Psoas muscle (tissue), 7 donors: ENCODE measurements at regions not wholly inside any gene's neighbourhood (a gene's known extent, or its start where the extent isn't known, plus 50 kb on each side); places are given as distances from the start of the nearest gene placed in this dataset.

ENCODE experiments used
- ATAC-seq, 4 donors: fragments of 200-7000 bp; cut with Tn5 transposase; one replicate each; pipeline ENCODE4 v1.9.1; 2020; ENCODE audit warnings: moderate library complexity in 3 of 4, mild to moderate bottlenecking in 2 of 4
- DNase-seq, 2 donors: peaks; one replicate each; pipeline ENCODE4 v3.0.0-alpha.2; 2020
- H3K27ac ChIP-seq: fragments of 200-600 bp; one replicate; pipeline ENCODE4 v1.8.0; 2022
- H3K27me3 ChIP-seq, 3 donors: fragments of 200-600 bp in 1 of 3; one replicate each; pipeline versions ENCODE4 v1.6.1 to v1.8.0; 2013 to 2022; ENCODE audit warnings: low read length in 2 of 3, mild to moderate bottlenecking in 2 of 3, moderate library complexity in 1 of 3; ENCODE audit not compliant: insufficient read depth in 3 of 3
- H3K36me3 ChIP-seq, 2 donors: fragments of 200-600 bp in 1 of 2; one replicate each; pipeline versions ENCODE4 v1.6.1 to v1.8.0; 2013 to 2022; ENCODE audit warnings: low read depth in 1 of 2, mild to moderate bottlenecking in 1 of 2, moderate library complexity in 1 of 2; ENCODE audit not compliant: insufficient read depth in 1 of 2
- H3K4me1 ChIP-seq: fragments of 200-600 bp; one replicate; pipeline ENCODE4 v1.8.0; 2022
- H3K4me3 ChIP-seq: fragments of 200-600 bp; one replicate; pipeline ENCODE4 v1.8.0; 2022; ENCODE audit warnings: mild to moderate bottlenecking
- H3K9me3 ChIP-seq: fragments of 200-600 bp; one replicate; pipeline ENCODE4 v1.8.0; 2022
- WGBS, 3 donors: extraction: QIAGEN DNeasy Blood & Tissue Kit; methylation state at CpG; one replicate each; pipeline versions ENCODE4 v1.1.6 to v1.1.7; 2013; 5-methylcytosine and 5-hydroxymethylcytosine counted together
- intact Hi-C, 2 donors: fragments of 100-400 bp; cut with DNase I; formaldehyde crosslinking; loops; one replicate each; pipeline versions ENCODE4 v1.11.0 to v1.14.2; 2022
- TF ChIP-seq, protein P1 (sequence below): fragments of 200-600 bp; IDR thresholded peaks from one replicate; pipeline ENCODE4 v1.8.0; 2022; ENCODE audit warnings: antibody characterized with exemption
- donor health status: healthy with polysubstance abuse.
- donor health status: DM: no; HTN: no; CAD: no; lungs with moderate emphysema.
- donor health status: Bipolar disorder and iron deficiency.
- donor health status: healthy.
- donor health status: DM: yes; HTN: yes; CAD: no.
- donor health status: DM: no; HTN: no; CAD: no.
- donor health status: DM: yes; HTN: yes; CAD: no.

DNA sequence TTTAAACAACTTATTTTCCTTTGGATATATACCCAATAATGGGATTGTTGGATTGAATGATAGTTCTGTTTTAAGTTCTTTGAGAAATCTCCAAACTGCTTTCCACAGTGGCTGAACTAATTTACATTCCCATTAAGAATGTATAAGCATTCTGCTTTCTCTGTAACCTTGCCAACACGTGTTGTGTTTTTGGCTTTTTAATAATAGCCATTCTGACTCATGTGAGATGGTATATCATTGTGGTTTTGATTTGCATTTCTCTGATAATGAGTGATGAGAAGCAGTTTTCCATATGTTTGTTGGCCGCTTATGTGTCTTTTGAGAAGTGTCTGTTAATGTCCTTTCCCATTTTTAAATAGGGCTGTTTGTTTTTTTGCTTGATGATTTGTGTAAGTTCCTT is 155.6 kb upstream of the PITX2 start:
- no peaks in the 10 kb centered on the region for H3K27me3 ChIP-seq
- ATAC-seq (no peak), DNase-seq (no peak)
- H3K36me3 ChIP-seq: no peaks in the 10 kb centered on the region
- WGBS, 3 donors: 78 to 81% (median 79%) methylated on average over 2 of the region's 2 CpGs
- no peak overlapping the region for H3K27ac ChIP-seq
- peaks cover 6% of the 10 kb centered on the region for H3K4me1 ChIP-seq
- intact Hi-C loops: no loop called here
- no peaks in the 10 kb centered on the region for H3K9me3 ChIP-seq
- TF ChIP-seq, protein P1, sequence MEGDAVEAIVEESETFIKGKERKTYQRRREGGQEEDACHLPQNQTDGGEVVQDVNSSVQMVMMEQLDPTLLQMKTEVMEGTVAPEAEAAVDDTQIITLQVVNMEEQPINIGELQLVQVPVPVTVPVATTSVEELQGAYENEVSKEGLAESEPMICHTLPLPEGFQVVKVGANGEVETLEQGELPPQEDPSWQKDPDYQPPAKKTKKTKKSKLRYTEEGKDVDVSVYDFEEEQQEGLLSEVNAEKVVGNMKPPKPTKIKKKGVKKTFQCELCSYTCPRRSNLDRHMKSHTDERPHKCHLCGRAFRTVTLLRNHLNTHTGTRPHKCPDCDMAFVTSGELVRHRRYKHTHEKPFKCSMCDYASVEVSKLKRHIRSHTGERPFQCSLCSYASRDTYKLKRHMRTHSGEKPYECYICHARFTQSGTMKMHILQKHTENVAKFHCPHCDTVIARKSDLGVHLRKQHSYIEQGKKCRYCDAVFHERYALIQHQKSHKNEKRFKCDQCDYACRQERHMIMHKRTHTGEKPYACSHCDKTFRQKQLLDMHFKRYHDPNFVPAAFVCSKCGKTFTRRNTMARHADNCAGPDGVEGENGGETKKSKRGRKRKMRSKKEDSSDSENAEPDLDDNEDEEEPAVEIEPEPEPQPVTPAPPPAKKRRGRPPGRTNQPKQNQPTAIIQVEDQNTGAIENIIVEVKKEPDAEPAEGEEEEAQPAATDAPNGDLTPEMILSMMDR: no peak
- H3K4me3 ChIP-seq: no peak overlapping the region

DNA sequence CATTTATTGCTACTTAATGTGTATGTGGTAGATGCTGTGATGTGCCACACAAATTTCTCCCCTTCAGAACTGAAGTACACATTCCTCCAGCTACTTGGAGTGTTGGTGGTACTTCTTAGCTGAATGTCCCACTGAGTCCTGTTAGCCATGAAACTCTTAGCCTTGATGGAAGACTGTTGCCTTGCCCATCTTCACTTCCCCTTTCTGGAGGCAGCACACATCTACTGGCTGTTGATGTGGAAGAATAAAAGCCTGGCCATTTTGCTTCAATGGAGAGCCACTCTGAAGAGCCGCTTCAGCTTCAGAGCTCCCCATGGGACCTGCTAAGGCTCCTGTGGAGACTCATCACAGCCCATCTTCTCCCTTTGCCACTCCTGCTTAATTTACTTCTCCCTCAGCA is 157.7 kb upstream of the PITX2 start:
- DNase-seq (no peak), ATAC-seq (no peak)
- H3K27ac ChIP-seq: no peak overlapping the region
- TF ChIP-seq, protein P1: no peak
- peaks cover 6% of the 10 kb centered on the region for H3K4me1 ChIP-seq
- WGBS, 3 donors: 95 to 100% (median 98%) methylated on average over 1 of the region's 1 CpG
- intact Hi-C loops: no loop called here
- H3K4me3 ChIP-seq: no peak overlapping the region
- no peaks in the 10 kb centered on the region for H3K27me3 ChIP-seq
- no peaks in the 10 kb centered on the region for H3K36me3 ChIP-seq
- H3K9me3 ChIP-seq: no peaks in the 10 kb centered on the region

DNA sequence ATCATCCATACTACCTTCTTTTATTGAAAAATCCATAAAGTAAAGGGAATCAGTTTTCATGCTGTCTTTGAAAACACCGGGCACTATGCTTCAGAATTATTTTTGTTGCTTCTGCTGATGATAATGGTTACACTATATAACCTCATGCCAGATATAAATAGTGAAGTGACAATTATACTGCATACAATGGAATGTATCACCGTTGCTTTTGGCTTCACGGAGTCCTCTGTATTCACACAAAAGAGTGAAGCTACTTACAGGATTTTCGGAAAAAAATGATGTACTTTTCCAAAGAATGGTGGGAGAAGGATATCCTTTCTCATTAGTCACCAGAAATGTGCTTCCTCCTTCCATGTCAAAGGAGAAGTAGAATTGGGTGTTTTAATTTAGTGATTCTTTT is 159.1 kb upstream of the PITX2 start:
- 31 to 39% (median 35%) methylated on average over 4 of the region's 4 CpGs for WGBS, 3 donors
- Histone ChIP-seq H3K4me1 (peaks cover 6% of the 10 kb centered on the region), H3K27ac (no peak overlapping the region), H3K9me3 (no peaks in the 10 kb centered on the region), H3K36me3 (no peaks in the 10 kb centered on the region), H3K27me3 (no peaks in the 10 kb centered on the region), H3K4me3 (no peak overlapping the region)
- TF ChIP-seq, protein P1: no peak
- intact Hi-C loops: no loop called here
- DNase-seq (no peak), ATAC-seq (no peak)

DNA sequence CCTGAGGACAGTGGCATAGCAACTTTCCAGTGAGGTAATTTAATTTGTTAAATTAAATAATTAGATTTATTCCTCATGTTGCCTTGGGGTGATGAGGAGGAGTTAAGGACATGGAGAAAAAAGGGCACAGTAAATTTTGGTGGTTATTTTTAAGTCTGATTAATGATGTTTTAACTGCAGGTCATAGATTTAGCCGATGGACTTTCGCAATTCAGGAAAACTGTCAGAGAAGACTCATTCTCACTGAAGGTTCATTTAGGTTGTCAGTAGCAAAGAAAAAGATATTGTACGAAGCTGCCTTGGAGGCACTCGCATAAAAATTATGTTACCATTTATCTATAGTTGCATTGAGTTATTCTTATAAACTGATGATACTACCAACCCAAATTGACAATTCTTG is 164.2 kb upstream of the PITX2 start:
- Histone ChIP-seq H3K36me3 (no peaks in the 10 kb centered on the region), H3K27ac (no peak overlapping the region), H3K4me3 (no peak overlapping the region), H3K9me3 (no peaks in the 10 kb centered on the region), H3K27me3 (no peaks in the 10 kb centered on the region), H3K4me1 (no peaks in the 10 kb centered on the region)
- intact Hi-C loops: no loop called here
- 81 to 87% (median 83%) methylated on average over 4 of the region's 4 CpGs for WGBS, 3 donors
- TF ChIP-seq, protein P1: no peak
- no peak for DNase-seq
- no peak for ATAC-seq

DNA sequence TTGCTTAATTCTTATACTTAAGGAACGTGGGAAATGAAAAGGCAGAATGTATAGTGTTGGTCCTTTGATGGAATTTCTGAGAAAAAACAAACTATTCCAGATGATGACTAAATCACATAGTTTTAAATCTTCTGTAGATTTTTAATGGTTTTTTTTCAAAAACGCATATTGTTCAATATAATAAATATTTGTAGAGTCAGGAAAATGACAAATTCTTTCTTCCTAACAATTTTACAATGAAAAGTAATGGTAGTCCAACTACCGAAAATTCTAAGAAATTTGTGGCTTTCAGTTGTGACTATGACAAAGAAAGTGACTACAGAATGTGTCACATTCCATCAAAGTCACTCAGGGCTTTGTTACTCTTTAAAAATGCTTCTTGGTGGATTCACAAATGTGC is 164.8 kb upstream of the PITX2 start:
- ATAC-seq (no peak), DNase-seq (no peak)
- no peaks in the 10 kb centered on the region for H3K27me3 ChIP-seq
- H3K4me1 ChIP-seq: no peaks in the 10 kb centered on the region
- intact Hi-C loops: no loop called here
- H3K9me3 ChIP-seq: no peaks in the 10 kb centered on the region
- no peak overlapping the region for H3K27ac ChIP-seq
- WGBS, 3 donors: 73 to 81% (median 81%) methylated on average over 3 of the region's 3 CpGs
- no peaks in the 10 kb centered on the region for H3K36me3 ChIP-seq
- TF ChIP-seq, protein P1: no peak
- H3K4me3 ChIP-seq: no peak overlapping the region
